Kidney glomerular epithelial cell (primary cell): ENCODE measurements at regions not wholly inside any gene's neighbourhood (a gene's known extent, or its start where the extent isn't known, plus 50 kb on each side); places are given as distances from the start of the nearest gene placed in this dataset.

ENCODE experiments used
- DNase-seq: peaks from one replicate; lab custom pipeline; 2025; lab: John Stamatoyannopoulos, UW

GRCh38 chr5:6236170-6236793, 142.1 kb downstream of the MED10 start:
- no peak for DNase-seq

GRCh38 chr5:6235726-6236125, 142.6 kb downstream of the MED10 start:
- no peak for DNase-seq

- DNase-seq = no peak
These were observed 149.8 kb downstream of the MED10 start for GRCh38 chr5:6228257-6229250.

GRCh38 chr5:6225121-6225607, 153.2 kb downstream of the MED10 start:
- no peak for DNase-seq

- no peak for DNase-seq
These were observed 153.9 kb downstream of the MED10 start for GRCh38 chr5:6224406-6224805.

GRCh38 chr5:6222899-6223298, 155.4 kb downstream of the MED10 start:
- no peak for DNase-seq

- no peak for DNase-seq
These were observed 156.2 kb downstream of the MED10 start for GRCh38 chr5:6222121-6222520.

GRCh38 chr5:6221141-6221626, 157.2 kb downstream of the MED10 start:
- no peak for DNase-seq

- no peak for DNase-seq
These were observed 157.8 kb downstream of the MED10 start for GRCh38 chr5:6220346-6221088.

- DNase-seq = no peak
These were observed 159.8 kb downstream of the MED10 start for GRCh38 chr5:6218517-6218916.

GRCh38 chr5:6218116-6218515, 160.2 kb downstream of the MED10 start:
- DNase-seq = no peak

- no peak for DNase-seq
These were observed 161.8 kb downstream of the MED10 start for GRCh38 chr5:6216471-6217075.

GRCh38 chr5:6215891-6216290, 162.5 kb downstream of the MED10 start:
- DNase-seq = no peak

GRCh38 chr5:6212244-6212643, 166.1 kb downstream of the MED10 start:
- DNase-seq = no peak

GRCh38 chr5:6206501-6206900, 171.8 kb downstream of the MED10 start:
- DNase-seq = no peak

GRCh38 chr5:6202968-6203365, 175.4 kb downstream of the MED10 start:
- no peak for DNase-seq

GRCh38 chr5:6202149-6202967, 176.0 kb downstream of the MED10 start:
- DNase-seq = no peak

GRCh38 chr5:6201631-6202030, 176.7 kb downstream of the MED10 start:
- DNase-seq = no peak

- no peak for DNase-seq
These were observed 179.8 kb downstream of the MED10 start for GRCh38 chr5:6198531-6198930.

- no peak for DNase-seq
These were observed 180.9 kb downstream of the MED10 start for GRCh38 chr5:6197427-6197826.
